CD4-positive, alpha-beta T cell treated with Interleukin-10 for 1 hour (primary cell): ENCODE measurements at regions not wholly inside any gene's neighbourhood (a gene's known extent, or its start where the extent isn't known, plus 50 kb on each side); places are given as distances from the start of the nearest gene placed in this dataset.
"Not testable (repeated sequence)": the region's sequence is repeated elsewhere in the genome, so short reads cannot be mapped to it uniquely, and the experiment has no call there.

Experiments used
- DNase-seq: peaks from one replicate; pipeline ENCODE4 v3.0.0-alpha.2; 2020

DNA sequence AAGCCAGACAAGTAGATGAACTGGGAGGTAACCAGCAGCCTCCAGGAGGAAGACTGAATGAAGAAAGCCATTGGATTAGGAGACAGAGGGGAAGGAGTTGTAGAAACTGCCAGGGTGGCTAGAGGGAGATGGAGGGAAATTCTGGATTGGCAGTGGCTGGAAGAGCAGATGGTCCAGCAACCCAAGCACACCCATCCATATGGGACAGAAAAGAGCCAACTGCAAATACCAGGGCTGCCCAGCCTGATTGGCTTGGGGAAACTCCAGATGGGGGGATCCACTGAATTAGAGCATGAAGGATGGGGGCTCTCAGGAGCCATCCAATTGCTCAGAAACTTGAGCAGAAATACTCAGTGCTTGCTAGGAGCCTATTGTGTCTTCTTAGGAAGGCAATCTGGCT, 173.5 kb upstream of the EPB41L3 start:
- no peak for DNase-seq

DNA sequence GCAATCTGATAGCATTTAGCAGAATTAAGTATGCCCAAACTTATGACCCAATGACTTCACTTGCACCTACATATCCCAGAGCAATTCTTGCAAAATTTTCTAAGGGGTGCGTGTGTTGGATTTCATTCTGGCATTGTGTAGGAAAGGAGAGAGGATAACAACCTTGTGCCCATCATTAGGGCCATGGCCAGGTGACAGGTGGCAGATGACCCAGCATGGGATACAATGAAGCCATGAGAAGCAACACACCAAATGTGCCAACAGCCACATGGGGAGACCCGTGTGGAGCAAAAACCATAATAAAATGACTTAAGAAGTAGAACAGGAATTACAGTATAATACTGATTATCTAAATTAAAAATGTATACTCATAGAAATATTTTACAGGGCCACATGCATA, 166.9 kb upstream of the EPB41L3 start:
- DNase-seq: no peak

DNA sequence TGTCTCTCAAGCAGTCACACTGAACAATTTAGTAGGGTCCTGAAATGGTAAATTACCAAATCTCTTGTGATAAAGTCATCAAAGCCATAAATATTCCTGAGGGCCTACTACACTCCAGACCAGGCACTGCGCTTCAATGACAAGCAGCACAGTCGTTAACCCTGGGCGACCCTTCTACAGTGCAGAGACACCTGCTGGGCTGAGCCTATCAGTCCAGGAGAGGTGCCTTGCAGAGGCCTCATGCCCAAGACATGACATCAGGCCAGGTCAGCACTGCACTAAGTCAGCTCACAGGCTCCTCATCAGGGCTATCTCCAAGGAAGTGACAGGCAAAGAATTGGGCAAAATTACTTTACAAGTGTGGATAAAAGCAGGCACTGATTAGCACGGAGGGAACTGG, 166.4 kb upstream of the EPB41L3 start:
- DNase-seq: no peak

DNA sequence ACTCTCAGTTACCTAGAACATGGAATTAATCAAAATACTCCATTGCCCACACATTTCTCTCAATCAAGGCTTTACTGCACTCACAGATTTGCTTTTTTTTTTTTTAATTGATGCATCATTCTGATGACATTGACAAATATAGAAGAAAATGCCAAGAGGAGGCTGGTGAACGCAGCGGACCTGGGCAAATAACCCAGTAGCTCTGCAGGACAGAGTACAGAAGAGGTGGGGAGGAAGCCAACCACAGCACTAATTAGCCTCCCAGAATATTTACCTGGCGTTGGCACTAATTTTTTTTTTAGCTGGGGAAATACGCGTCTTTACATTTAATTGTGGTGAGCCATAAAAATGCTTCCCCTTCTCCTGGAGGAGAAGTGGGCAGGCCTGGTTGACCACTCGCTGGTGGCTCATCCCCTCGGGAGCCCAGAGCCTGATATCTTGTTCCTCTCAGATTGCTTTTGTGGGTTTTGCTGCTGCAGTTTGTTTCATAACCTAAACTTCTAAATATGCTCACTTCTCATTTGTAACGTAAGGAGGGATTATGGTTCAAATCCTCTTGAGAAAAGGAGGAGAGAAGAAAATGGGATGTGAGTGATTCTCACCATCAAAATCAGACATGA, 165.8 kb upstream of the EPB41L3 start:
- no peak for DNase-seq

DNA sequence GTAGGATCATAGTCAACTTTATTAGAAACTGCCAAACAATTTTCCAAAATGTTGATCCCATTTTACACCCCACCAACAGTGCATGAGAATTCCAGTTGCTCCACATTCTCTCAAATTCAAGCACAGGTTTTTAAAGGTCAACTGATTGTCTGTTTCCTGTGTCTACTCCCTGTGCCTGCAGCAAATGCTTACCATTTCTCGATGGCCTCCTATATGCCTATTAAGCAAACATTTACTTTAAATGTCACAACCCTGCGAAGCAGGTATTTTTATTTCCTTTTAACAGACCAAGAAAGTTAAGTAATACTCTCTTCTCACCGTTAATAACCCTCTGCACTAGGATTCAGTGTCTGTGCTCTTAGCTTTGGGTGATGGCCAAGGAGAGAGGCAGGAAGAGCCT, 163.8 kb upstream of the EPB41L3 start:
- DNase-seq: no peak

DNA sequence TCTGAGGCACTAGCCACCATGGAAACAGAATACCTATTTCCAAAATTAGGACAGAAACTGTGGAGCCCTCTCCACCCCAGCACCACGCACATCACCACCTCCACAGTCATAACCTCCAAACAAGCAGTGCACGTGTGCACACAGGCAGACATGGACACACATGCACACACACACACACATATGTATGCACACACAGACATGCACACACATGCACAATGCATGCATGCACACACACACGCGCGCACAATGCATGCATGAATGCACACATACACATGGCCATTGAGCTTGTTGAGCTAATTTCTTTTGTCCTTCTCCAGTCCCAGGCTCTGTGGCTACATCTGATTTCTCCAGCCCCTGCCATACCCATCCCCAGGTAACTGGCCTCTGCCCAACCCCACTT, 161.6 kb upstream of the EPB41L3 start:
- DNase-seq: no peak

DNA sequence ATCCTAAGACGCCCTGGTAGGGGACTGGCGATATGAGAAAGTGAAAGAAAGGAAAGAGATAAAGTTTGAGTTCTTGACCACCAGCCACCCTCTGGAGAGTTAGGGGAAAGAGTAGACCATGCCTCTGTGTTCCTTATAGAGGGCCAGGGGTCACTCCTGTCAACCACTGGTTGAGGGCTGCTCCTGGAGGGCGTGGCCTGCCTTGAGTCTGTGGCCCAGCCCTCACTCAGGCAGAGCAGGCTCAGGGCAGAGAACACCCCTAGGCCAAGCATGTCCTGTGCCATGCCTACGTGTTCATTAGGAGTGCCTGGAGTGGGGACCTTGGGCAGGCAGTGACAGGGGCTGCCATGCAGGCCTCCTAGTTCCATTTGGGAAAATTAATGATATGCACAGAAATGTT, 161.1 kb upstream of the EPB41L3 start:
- no peak for DNase-seq

DNA sequence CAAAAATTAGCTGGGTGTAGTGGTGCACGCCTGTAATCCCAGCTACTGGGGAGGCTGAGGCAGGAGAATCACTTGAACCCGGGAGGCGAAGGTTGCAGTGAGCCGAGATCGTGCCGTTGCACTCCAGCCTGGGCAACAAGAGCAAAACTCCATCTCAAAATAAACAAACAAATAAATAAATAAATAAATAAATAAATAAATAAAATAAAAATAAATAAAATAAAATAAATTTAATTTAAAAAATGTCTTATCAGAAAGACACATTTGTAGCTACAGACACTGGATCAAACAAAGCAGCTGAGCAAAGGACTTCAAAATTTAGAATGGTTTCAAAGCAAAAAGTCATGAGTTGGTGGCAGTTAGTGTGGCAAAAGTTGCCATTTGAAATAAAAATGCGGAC, 158.2 kb upstream of the EPB41L3 start:
- not testable (repeated sequence) for DNase-seq

DNA sequence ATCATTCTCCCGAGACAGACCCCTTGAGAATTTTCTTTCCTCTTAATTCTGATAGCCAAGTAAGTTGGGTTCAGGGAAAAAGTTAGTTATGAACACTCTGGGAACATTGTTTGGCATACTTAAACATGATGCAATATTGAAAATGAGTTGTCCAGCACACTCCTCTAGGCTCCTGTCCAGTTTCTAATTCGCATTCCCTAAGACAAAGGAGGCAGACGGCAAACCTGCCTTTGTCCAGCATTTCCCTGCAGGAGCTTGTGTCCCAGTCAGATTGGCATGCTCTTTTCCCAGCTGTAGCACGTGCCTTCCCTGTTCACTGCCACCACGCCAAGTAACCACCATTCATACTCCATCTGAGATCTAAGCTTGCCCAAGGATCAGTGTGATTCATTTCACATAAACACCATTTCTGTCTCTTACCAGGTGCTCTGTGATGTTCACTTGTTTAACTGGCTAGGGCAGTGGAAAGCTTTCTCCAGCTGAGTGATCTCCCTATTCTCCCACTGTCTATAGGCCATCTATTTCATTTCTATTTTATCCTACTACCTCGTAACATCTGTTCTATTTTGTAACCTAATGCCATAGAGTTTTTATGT, 150.0 kb upstream of the EPB41L3 start:
- DNase-seq: no peak

DNA sequence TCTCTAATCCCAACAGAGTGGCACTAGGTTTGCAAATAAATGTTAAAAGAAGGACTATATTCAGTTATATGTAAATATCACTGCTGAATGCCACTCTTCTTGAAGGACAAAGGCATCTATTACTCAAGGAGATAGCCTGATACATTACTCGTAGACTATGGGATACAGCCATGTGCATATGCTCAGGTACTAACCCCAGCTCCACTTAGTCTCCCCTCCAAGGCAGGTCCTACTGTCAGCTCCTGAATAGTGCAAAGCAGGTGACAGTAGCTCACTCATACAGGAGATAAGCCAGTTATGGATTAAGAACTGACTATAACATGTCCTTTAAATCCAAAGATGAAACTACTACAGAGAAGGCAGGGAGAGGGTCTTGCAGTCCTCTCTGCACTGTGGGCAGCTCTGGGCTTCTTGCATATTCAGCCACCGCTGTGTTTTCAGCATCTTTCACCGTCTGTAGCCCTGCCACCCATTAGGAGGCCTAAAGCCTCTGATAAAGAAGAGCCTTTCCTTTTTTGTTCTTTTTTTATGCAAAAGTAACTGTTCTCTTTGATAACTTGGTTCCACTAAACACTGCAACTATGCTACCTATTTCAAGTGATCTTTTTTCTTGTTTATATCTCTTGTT, 135.1 kb upstream of the EPB41L3 start:
- DNase-seq: no peak

DNA sequence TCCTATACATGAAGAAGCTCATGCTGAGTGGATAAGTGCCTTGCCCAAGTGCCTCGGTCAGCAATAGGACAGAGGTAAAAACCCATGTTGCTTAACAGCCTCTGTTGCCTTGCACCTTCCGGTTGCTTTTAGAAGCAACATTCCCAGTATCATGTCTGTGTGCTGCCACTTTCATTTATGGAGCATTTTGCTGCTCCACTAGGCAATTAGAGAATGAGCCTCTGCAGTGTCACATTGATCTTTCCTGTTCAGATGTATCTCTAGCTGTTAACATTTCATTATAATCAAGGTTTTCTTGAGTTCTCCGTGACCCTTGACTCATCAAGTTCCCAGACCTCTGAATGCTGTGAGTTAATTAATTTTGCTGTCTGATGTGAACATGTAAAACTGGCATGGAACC, 134.5 kb upstream of the EPB41L3 start:
- DNase-seq: no peak

DNA sequence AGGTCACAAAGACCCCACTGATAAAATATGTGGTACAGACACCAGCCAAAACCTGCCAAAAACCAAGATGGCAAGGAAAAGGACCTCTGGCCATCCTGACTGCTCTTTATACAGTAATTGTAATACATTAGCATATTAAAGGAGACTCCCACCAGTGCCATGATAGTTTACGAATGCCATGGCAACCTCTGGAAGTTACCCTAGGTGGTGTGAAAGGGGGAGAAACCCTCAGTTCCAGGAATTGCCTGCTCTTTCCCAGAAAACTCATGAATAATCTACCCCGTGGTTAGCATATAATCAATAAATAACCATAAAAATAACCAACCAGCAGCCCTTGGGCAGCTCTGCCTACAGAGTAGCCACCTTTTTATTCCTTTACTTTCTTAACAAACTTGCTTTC, 129.8 kb upstream of the EPB41L3 start:
- no peak for DNase-seq

DNA sequence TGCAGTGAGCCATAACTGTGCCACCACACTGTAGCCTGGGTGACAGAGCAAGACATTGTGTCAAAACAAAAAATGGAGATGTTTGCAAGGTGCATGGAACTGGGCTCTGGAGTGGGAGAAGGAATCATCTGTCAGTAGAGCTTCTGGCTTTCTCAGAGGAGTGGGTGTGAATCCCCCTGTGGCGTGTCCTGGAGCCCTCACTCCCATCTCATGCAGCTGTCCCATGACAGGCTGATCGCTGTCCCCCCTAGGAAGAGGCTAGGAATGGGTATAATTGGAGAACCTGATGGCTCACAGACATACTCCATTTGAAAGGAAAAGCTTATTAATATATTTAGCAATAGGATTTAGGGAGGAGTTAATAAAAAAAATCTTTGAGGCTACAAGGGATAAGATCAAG, 125.8 kb upstream of the EPB41L3 start:
- no peak for DNase-seq

DNA sequence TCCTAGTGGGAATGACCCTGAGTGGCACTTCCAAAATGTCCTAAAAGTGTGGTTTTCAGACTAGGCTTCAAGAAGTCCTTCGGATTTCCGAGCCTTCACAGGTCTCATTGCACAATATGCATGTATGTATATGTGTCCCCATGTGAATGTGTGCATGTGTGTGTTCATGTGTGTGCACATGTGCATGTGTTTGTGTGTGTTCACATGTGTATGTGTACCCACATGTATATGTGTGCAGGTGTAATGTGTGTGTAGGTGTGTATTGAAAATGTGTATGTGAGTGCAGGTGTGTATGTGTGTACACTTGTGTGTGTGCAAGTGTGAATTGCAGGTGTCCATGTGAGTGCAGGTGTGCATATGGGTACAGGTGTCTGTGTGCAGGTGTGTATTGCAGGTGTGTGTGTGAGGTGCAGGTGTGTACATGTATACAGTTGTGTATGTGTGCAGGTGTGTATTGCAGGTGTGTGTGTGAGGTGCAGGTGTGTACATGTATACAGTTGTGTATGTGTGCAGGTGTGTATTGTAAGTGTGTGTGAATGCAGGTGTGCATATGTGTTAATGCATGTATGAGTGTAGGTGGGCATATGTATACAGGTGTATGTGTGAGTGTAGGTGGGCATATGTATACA, 124.4 kb upstream of the EPB41L3 start:
- DNase-seq: no peak

DNA sequence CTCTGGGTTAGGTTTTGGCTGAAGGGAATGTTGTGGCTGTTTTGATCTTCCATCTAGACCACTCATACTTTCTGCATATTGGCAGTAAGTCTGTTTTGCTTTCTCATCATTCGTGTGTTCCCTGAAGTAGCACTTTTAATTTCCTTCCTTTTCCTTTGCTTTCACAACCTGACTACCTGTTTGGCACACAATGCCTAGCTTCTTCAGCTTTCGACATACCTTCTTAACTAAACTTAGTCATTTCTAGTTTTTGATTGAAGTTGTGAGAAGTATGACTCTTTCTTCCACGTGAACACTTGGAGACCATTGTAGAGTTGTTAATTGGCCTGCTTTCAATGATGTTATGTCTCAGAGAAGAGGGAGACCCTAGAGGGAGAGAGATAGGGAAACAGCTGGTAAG, 123.6 kb upstream of the EPB41L3 start:
- no peak for DNase-seq

DNA sequence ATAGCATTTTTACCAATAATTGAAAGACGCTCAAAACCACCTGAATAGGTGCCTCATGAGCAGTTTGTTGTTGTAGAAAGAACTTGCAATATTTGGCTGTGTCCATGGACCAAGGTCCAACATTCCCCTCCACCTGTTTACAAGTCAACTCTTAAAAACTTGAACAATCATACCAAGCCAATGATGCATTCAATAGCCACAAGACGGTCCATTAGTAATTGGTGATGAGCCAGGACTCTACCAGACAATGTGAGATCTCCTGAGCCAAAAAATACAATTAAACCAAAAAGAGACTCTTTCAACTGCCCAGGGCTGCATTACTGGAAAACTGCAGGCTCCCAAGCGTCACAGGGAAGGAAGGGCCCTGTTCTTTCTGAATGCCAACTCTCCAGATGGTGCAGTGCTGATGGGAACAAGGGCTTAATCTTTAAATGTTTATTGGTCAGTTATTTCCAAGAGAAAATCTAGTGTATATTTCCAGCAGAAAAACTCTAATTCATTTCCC, 118.8 kb upstream of the EPB41L3 start:
- DNase-seq: no peak

DNA sequence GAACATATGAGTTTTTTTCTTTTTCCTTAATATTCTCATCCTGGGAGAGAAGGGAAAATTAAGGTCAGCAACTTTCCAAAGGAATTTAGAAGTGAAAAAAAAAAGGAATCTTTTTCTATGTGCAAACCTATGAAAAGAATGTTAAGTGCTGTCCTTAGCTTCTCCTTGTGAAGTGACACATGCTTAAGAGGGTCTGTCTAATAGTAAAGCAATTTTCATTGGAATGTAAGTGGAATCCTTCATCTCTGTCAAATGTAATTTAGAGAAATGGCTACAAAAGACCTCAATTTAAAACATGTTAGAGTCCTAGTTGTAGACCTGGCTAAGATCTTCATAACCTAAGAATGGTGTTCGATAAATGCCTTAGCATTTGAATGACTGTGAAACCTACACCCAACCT, 117.4 kb upstream of the EPB41L3 start:
- no peak for DNase-seq

DNA sequence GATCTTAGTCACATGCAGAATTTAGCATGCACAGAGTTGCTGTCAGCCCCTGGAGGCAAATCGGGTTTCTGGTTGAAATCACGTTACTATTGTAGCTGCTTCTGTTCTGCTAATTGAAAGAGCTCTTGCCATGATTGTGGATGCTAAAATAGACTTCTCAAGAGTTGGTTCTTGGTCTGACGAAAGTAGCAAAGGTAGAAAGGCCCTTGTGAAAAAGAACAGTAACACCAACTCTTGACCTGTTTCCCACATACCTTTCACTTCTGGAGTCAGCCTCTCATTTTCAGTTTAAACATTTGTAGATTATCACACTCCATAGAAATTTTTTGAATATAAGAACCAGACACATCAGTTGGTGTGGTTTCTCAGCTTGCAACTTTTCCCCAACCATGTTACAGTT, 110.0 kb upstream of the EPB41L3 start:
- DNase-seq: no peak

DNA sequence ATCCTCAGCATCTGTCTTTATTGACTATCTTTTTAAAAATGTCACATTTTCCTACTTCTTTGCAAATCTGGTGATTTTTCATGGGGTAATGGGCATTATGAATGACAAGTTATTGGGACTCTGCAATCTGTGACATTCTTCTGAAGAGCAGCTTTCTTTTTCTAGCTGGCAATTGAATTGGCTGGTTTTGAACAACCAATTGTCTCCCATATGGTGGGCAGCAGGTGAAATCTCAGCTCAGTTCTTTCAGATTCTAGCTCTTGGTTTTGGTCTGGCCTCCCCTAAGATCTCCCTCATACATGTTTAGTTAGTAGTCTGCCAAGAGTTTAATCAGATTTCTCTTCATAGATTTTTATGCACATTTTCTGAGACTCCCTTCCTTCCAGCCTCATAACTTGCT, 107.9 kb upstream of the EPB41L3 start:
- no peak for DNase-seq

DNA sequence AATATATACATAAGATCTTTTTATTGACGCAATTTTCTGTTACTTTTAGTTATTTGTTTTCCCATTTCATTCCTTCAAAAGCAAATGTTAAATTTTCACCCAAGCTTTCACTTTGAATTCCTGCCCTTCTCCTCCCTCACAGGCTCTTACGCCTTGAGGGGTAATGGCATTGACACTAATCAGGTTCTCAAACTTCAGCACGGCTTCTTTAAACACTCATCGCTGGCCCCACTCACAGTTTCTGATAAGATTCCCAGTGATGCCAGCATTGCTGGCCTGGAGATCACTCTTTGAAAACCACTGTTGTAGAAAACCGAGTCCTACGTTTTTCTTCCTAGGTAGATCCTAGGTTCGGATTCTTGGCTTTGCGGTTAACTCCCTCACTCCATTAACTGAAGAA, 105.6 kb upstream of the EPB41L3 start:
- DNase-seq: no peak

DNA sequence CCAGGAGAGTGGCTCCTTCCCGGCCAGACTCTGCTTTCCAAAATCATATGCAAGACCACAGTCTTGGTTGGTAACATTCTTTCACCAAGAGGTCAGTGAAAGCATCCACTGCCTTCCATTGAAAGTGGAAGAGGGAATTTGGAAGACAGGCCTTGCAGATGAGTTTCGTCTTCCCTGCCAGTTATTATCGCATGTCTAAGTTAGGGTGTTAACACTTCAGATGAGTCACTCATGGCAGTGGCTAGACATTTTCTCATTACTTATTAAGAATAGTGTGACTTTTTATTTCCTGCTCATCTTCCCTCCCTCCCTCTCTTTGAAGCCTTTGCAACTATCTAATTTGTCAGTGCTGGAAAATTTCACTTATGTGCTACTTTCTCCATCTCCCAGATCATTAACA, 102.9 kb upstream of the EPB41L3 start:
- DNase-seq: no peak

DNA sequence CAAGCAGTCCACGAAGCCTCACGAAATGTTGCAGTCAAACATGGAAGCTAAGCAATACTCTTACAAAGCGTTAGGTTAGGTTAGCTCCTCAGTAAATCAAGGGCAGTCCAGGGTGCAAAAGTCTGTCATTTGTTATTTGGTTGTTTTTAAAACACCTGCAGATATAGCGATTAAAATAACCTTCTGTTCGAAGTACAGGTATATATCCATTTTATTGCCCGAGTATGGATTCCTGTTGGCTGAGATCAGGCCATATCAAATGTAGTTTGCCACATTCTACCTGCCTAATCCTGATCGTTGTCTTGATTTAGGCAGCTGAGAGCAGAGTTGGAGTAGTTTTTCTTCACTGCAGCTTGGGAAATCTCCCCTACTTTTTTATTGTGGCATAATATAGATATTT, 99.5 kb upstream of the EPB41L3 start:
- DNase-seq: no peak

DNA sequence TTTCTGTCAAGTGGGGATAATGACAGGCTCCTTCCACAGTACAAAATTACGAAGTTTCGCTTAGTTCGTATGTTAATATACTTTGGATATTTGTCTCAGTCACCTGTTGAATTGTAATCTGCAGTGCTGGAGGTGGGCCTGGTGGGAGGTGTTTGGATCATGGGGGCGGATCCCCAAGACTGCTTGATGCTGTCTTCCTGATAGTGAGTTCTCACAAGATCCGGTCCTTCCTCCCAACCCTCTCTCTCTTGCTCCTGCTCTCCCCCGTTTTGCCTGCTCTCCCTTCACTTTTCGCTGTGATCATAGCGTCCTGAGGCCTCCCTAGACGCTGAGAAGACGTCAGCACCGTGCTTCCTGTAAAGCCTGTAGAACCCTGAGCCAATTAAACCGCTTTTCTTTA, 97.1 kb upstream of the EPB41L3 start:
- no peak for DNase-seq

DNA sequence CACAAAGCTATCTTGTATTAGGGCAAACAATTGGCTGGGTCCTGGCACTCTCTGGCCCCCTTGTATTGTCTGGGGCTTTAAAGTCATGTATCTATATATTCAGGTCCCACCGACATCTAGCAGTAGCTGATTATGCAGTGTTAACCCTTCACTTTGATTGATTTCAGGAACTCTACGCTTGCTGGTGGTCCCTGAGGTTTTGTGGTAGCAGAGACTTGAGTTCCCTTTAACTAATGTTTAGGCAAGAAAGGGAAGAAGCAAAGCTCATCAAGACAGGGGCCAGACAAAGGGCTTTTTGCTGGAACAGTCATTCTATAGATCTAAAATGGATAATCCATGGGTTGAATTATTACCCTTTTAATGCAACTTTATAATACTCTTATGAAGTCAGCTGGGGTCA, 95.3 kb upstream of the EPB41L3 start:
- no peak for DNase-seq
